ENCODE measurements at regions not wholly inside any gene's neighbourhood (a gene's known extent, or its start where the extent isn't known, plus 50 kb on each side); places are given as distances from the start of the nearest gene placed in this dataset.

- no peak for DNase-seq (ENCODE audit: extremely low spot score)
- POLR2A ChIA-PET, result no interaction called here
- TF ChIP-seq HDGF (IDR thresholded peaks at IDR 0.05; ENCODE audit: borderline replicate concordance) (no peak), SP1 (IDR thresholded peaks at IDR 0.05) (no peak), ELF4 (IDR thresholded peaks at IDR 0.05) (no peak), LEF1 (IDR thresholded peaks at IDR 0.05; ENCODE audit: borderline replicate concordance) (no peak), FOXK2 (IDR thresholded peaks at IDR 0.05) (no peak)
- TF ChIP-seq, protein P1, sequence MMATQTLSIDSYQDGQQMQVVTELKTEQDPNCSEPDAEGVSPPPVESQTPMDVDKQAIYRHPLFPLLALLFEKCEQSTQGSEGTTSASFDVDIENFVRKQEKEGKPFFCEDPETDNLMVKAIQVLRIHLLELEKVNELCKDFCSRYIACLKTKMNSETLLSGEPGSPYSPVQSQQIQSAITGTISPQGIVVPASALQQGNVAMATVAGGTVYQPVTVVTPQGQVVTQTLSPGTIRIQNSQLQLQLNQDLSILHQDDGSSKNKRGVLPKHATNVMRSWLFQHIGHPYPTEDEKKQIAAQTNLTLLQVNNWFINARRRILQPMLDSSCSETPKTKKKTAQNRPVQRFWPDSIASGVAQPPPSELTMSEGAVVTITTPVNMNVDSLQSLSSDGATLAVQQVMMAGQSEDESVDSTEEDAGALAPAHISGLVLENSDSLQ (IDR thresholded peaks at IDR 0.05), result no peak
- CTCF ChIA-PET, result no interaction called here
These were observed 202.9 kb downstream of the ZNF365 start for GRCh38 chr10:62577076-62577475.

GRCh38 chr10:62577666-62578291 lies 203.6 kb downstream of the ZNF365 start:
- CTCF ChIA-PET, result interaction anchor here (0.6 kb wide), 1 partner anchor 125 kb away, joined by 3 read pairs; no protein-coding TSS in a partner anchor
- no peak for DNase-seq (ENCODE audit: extremely low spot score)

DNA sequence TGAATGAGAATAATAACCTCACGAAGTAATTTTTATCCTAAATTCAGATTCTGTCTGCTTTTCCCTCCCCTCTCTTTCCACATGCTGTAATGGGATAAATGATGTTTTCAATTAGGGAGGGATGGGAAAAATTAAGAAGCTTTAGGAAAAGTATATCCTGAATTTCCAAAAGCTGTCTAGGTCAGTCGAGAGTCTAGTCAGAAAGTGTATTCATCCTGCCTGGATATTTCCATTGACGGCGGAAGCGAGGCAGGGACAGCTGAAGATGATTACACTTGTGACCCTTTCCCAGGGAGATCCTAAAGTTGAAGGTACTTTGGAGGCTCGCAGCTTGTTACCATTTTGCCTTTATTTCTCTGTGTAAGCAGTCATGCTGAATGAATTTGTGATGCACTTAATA lies 204.1 kb downstream of the ZNF365 start:
- TF ChIP-seq BHLHE40 (IDR thresholded peaks at IDR 0.05; ENCODE audit: borderline replicate concordance) (no peak), FOXK2 (IDR thresholded peaks at IDR 0.05) (no peak), CTBP1 (IDR thresholded peaks at IDR 0.05; ENCODE audit: borderline replicate concordance) (no peak), ELF4 (IDR thresholded peaks at IDR 0.05) (no peak), HDGF (IDR thresholded peaks at IDR 0.05; ENCODE audit: borderline replicate concordance) (no peak), SP1 (IDR thresholded peaks at IDR 0.05) (no peak), FOXM1 (IDR thresholded peaks at IDR 0.05; ENCODE audit: borderline replicate concordance) (no peak), SUZ12 (IDR thresholded peaks at IDR 0.05) (no peak), ZNF384 (IDR thresholded peaks at IDR 0.05) (no peak), LEF1 (IDR thresholded peaks at IDR 0.05; ENCODE audit: borderline replicate concordance) (no peak), NFRKB (IDR thresholded peaks at IDR 0.05) (no peak)
- TF ChIP-seq, protein P1 (IDR thresholded peaks at IDR 0.05), result no peak
- no peak for DNase-seq (ENCODE audit: extremely low spot score)
- ChIA-PET CTCF (interaction anchor here (0.6 kb wide), 1 partner anchor 125 kb away, joined by 3 read pairs; no protein-coding TSS in a partner anchor), POLR2A (no interaction called here)

More at GRCh38 chr10:62577666-62578291, 203.6 kb downstream of the ZNF365 start:
- POLR2A ChIA-PET, result no interaction called here
- TF ChIP-seq CTBP1 (IDR thresholded peaks at IDR 0.05; ENCODE audit: borderline replicate concordance), result no peak
- no peak for TF ChIP-seq ARNT (IDR thresholded peaks at IDR 0.05)
- no peak for TF ChIP-seq L3MBTL2 (conservative IDR thresholded peaks at IDR 0.05)
- TF ChIP-seq FOXA1 (IDR thresholded peaks at IDR 0.05), result no peak
- TF ChIP-seq SUZ12 (IDR thresholded peaks at IDR 0.05), result no peak
- TF ChIP-seq FOXK2 (IDR thresholded peaks at IDR 0.05), result no peak
- TF ChIP-seq HDGF (IDR thresholded peaks at IDR 0.05; ENCODE audit: borderline replicate concordance), result no peak
- TF ChIP-seq, protein P1 (IDR thresholded peaks at IDR 0.05), result no peak
- TF ChIP-seq SP1 (IDR thresholded peaks at IDR 0.05), result no peak
- no peak for TF ChIP-seq LEF1 (IDR thresholded peaks at IDR 0.05; ENCODE audit: borderline replicate concordance)
- TF ChIP-seq ZNF384 (IDR thresholded peaks at IDR 0.05), result no peak

GRCh38 chr10:62578916-62579315 lies 204.7 kb downstream of the ZNF365 start:
- DNase-seq (ENCODE audit: extremely low spot score), result no peak
- no peak for TF ChIP-seq LEF1 (IDR thresholded peaks at IDR 0.05; ENCODE audit: borderline replicate concordance)
- ChIA-PET CTCF (no interaction called here), POLR2A (no interaction called here)

DNA sequence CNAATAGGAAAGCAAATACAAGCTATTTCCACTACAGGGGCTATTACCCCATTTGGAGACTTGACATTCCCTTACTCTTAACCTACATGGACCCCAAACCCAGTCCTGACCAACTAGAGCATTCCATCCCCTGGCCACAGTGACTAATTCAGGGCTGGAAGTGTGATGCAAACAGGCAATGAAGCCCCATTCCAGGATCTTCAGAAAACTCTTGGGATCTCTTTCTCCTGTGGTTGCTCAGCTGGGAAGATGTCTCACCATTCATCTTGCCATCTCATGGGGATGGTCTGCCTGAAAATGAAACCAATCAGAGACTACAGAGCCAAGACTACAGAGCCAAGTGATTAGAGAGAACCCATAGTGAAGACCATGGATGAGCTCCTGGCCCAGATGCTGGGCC lies 206.2 kb downstream of the ZNF365 start:
- ChIA-PET POLR2A (interaction anchor here (0.7 kb wide), 1 partner anchor 28 kb away, joined by 3 read pairs; no protein-coding TSS in a partner anchor), CTCF (no interaction called here)
- no peak for DNase-seq (ENCODE audit: extremely low spot score)
- TF ChIP-seq FOXM1 (IDR thresholded peaks at IDR 0.05; ENCODE audit: borderline replicate concordance) (no peak), SUZ12 (IDR thresholded peaks at IDR 0.05) (no peak), CTBP1 (IDR thresholded peaks at IDR 0.05; ENCODE audit: borderline replicate concordance) (no peak), ARNT (IDR thresholded peaks at IDR 0.05) (no peak), L3MBTL2 (conservative IDR thresholded peaks at IDR 0.05) (no peak), ZNF384 (IDR thresholded peaks at IDR 0.05) (no peak), HDGF (IDR thresholded peaks at IDR 0.05; ENCODE audit: borderline replicate concordance) (no peak), FOXK2 (IDR thresholded peaks at IDR 0.05) (no peak), NFRKB (IDR thresholded peaks at IDR 0.05) (no peak), LEF1 (IDR thresholded peaks at IDR 0.05; ENCODE audit: borderline replicate concordance) (no peak)

DNA sequence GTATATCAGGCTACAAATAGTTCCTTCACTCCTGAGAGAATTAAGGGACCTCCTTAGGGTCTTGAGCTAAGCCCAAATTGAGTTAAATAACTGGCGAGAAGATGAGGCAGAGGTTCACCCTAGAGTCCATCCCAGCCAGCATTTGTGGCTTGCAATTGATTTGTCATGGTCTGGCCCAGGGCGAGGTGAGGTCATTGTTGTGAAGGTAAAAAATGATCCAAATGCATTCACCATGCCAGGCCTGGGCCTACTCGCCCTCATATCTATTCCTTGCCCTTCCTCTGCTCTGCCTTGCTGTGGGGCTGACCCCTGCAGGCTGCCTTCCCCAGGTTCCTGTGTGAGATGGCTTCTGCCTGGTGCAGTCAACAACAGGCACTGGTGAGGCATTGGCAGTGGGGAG lies 207.2 kb downstream of the ZNF365 start:
- ChIA-PET CTCF (no interaction called here), POLR2A (no interaction called here)
- DNase-seq (ENCODE audit: extremely low spot score), result no peak

More for the DNA sequence above, 207.2 kb downstream of the ZNF365 start:
- TF ChIP-seq, protein P1 (IDR thresholded peaks at IDR 0.05), result no peak
- no peak for TF ChIP-seq FOXA1 (IDR thresholded peaks at IDR 0.05)
- no peak for TF ChIP-seq TARDBP (IDR thresholded peaks at IDR 0.05)
- no peak for TF ChIP-seq CTBP1 (IDR thresholded peaks at IDR 0.05; ENCODE audit: borderline replicate concordance)
- no peak for TF ChIP-seq ARNT (IDR thresholded peaks at IDR 0.05)
- TF ChIP-seq ELF4 (IDR thresholded peaks at IDR 0.05), result no peak
- no peak for TF ChIP-seq L3MBTL2 (conservative IDR thresholded peaks at IDR 0.05)
- no peak for TF ChIP-seq SP1 (IDR thresholded peaks at IDR 0.05)
